SK-N-SH treated with all-trans-retinoic acid at 6 μM for 48 hours (cell line): ENCODE measurements at regions not wholly inside any gene's neighbourhood (a gene's known extent, or its start where the extent isn't known, plus 50 kb on each side); places are given as distances from the start of the nearest gene placed in this dataset.

Experiments
- ATAC-seq: fragments of 200-7000 bp; cut with Tn5 transposase; 3 replicates; pipeline ENCODE4 v1.9.1; 2020; ENCODE audit warnings: mild to moderate bottlenecking, moderate library complexity
- ARNTL ChIP-seq: fragments of 450-650 bp; formaldehyde crosslinking; IDR thresholded peaks from 2 replicates; pipeline ENCODE4 v1.5.0; 2020; ENCODE audit warnings: low read depth, mild to moderate bottlenecking, moderate library complexity, borderline replicate concordance
- BACH2 ChIP-seq: fragments of 250-450 bp; sonication (Bioruptor Pico); IDR thresholded peaks from 2 replicates; pipeline ENCODE4 v1.9.0; 2021; ENCODE audit warnings: mild to moderate bottlenecking, borderline replicate concordance
- CSDC2 ChIP-seq: fragments of 250-450 bp; sonication (Bioruptor Pico); IDR thresholded peaks from 2 replicates; pipeline ENCODE4 v1.5.0; 2020; ENCODE audit warnings: mild to moderate bottlenecking, moderate library complexity
- ESRRG ChIP-seq: fragments of 250-450 bp; sonication (Bioruptor Pico); IDR thresholded peaks from 2 replicates; pipeline ENCODE4 v1.6.1; 2021; ENCODE audit warnings: mild to moderate bottlenecking
- GLIS3 ChIP-seq: fragments of 250-450 bp; sonication (Bioruptor Pico); IDR thresholded peaks from 2 replicates; pipeline ENCODE4 v1.5.0; 2020; ENCODE audit warnings: mild to moderate bottlenecking, moderate library complexity
- ISL1 ChIP-seq: fragments of 250-450 bp; sonication (Bioruptor Pico); IDR thresholded peaks from 2 replicates; pipeline ENCODE4 v2.1.2; 2022; ENCODE audit warnings: mild to moderate bottlenecking, moderate library complexity
- OSR1 ChIP-seq: fragments of 250-450 bp; sonication (Bioruptor Pico); IDR thresholded peaks from 2 replicates; pipeline ENCODE4 v1.8.0; 2022; ENCODE audit warnings: moderate library complexity, mild to moderate bottlenecking, inconsistent platforms
- PPARA ChIP-seq: fragments of 250-450 bp; sonication (Bioruptor Pico); IDR thresholded peaks from 2 replicates; pipeline ENCODE4 v1.5.0; 2020; ENCODE audit warnings: mild to moderate bottlenecking, borderline replicate concordance
- RARB ChIP-seq: fragments of 250-450 bp; sonication (Bioruptor Pico); IDR thresholded peaks from 2 replicates; pipeline ENCODE4 v1.8.0; 2021; ENCODE audit warnings: mild to moderate bottlenecking, moderate library complexity
- SNAI2 ChIP-seq: fragments of 250-450 bp; sonication (Bioruptor Pico); IDR thresholded peaks from 2 replicates; pipeline ENCODE4 v1.5.0; 2020; ENCODE audit warnings: mild to moderate bottlenecking, moderate library complexity
- TCF4 ChIP-seq: fragments of 250-450 bp; sonication (Bioruptor Pico); IDR thresholded peaks from 2 replicates; pipeline ENCODE4 v1.8.0; 2021; ENCODE audit warnings: mild to moderate bottlenecking, moderate library complexity, borderline replicate concordance
- TOX ChIP-seq: fragments of 250-450 bp; sonication (Bioruptor Pico); IDR thresholded peaks from 2 replicates; pipeline ENCODE4 v1.8.0; 2021; ENCODE audit warnings: mild to moderate bottlenecking, moderate library complexity, borderline replicate concordance
- ZC3H10 ChIP-seq: fragments of 250-450 bp; sonication (Bioruptor Pico); IDR thresholded peaks from 2 replicates; pipeline ENCODE4 v1.5.1; 2021; ENCODE audit warnings: mild to moderate bottlenecking, moderate library complexity
- ZFP3 ChIP-seq: fragments of 250-450 bp; sonication (Bioruptor Pico); IDR thresholded peaks from 2 replicates; pipeline ENCODE4 v1.5.0; 2020; ENCODE audit warnings: mild to moderate bottlenecking, moderate library complexity
- ZFP30 ChIP-seq: fragments of 450-650 bp; formaldehyde crosslinking; IDR thresholded peaks from 2 replicates; pipeline ENCODE4 v1.5.0; 2022; ENCODE audit warnings: mild to moderate bottlenecking, moderate library complexity
- ZNF565 ChIP-seq: fragments of 450-650 bp; formaldehyde crosslinking; conservative IDR thresholded peaks from 2 replicates; pipeline ENCODE4 v1.5.0; 2020; ENCODE audit warnings: low read depth, mild to moderate bottlenecking, moderate library complexity
- ZNF70 ChIP-seq: fragments of 450-650 bp; formaldehyde crosslinking; IDR thresholded peaks from 2 replicates; pipeline ENCODE4 v1.5.0; 2020; ENCODE audit warnings: mild to moderate bottlenecking, moderate library complexity
- ZNF8 ChIP-seq: fragments of 450-650 bp; formaldehyde crosslinking; IDR thresholded peaks from 2 replicates; pipeline ENCODE4 v1.5.0; 2020; ENCODE audit warnings: mild to moderate bottlenecking, moderate library complexity
- TF ChIP-seq, protein P1 (sequence below): fragments of 250-450 bp; sonication (Bioruptor Pico); IDR thresholded peaks from 2 replicates; pipeline ENCODE4 v1.8.0; 2020; ENCODE audit warnings: mild to moderate bottlenecking, moderate library complexity, borderline replicate concordance
- TF ChIP-seq, protein P2 (sequence below): fragments of 250-450 bp; sonication (Bioruptor Pico); IDR thresholded peaks from 2 replicates; pipeline ENCODE4 v1.5.1; 2021; ENCODE audit warnings: mild to moderate bottlenecking, moderate library complexity
- TF ChIP-seq, protein P3 (sequence below): fragments of 250-450 bp; sonication (Bioruptor Pico); IDR thresholded peaks from 2 replicates; pipeline ENCODE4 v1.5.1; 2020; ENCODE audit warnings: low read depth, mild to moderate bottlenecking, moderate library complexity
- TF ChIP-seq, protein P4 (sequence below): fragments of 250-450 bp; sonication (Bioruptor Pico); IDR thresholded peaks from 2 replicates; pipeline ENCODE4 v1.8.0; 2021; ENCODE audit warnings: low read depth, mild to moderate bottlenecking, moderate library complexity, borderline replicate concordance
- TF ChIP-seq, protein P5 (sequence below): fragments of 250-450 bp; sonication (Bioruptor Pico); IDR thresholded peaks from 2 replicates; pipeline ENCODE4 v1.5.0; 2020; ENCODE audit warnings: mild to moderate bottlenecking, moderate library complexity

DNA sequence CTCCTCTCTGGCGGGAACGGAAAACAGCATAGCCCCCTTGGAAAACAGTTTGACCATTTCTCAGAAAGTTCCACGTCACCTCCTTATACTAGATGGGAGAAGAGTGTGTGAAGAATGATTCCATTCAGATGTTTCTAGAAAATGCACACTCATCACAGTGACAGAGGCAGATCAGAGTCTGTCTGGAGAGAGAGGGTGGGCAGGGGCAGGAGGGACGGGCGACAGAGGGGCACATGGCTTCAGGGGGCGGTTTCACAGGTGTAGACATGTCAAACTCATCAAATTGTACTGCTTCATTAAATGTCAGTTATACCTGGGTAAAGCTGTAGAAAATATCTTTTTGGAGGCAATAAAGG is 88.8 kb upstream of the TAF1B start (continued):
- TF ChIP-seq ZC3H10 (CRISPR knock-in tag), result no peak
- TF ChIP-seq ESRRG (CRISPR knock-in tag), result no peak
- TF ChIP-seq ARNTL (CRISPR knock-in tag), result no peak
- no peak for TF ChIP-seq GLIS3
- TF ChIP-seq, protein P1, sequence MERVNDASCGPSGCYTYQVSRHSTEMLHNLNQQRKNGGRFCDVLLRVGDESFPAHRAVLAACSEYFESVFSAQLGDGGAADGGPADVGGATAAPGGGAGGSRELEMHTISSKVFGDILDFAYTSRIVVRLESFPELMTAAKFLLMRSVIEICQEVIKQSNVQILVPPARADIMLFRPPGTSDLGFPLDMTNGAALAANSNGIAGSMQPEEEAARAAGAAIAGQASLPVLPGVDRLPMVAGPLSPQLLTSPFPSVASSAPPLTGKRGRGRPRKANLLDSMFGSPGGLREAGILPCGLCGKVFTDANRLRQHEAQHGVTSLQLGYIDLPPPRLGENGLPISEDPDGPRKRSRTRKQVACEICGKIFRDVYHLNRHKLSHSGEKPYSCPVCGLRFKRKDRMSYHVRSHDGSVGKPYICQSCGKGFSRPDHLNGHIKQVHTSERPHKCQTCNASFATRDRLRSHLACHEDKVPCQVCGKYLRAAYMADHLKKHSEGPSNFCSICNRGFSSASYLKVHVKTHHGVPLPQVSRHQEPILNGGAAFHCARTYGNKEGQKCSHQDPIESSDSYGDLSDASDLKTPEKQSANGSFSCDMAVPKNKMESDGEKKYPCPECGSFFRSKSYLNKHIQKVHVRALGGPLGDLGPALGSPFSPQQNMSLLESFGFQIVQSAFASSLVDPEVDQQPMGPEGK (CRISPR knock-in tag), result no peak

DNA sequence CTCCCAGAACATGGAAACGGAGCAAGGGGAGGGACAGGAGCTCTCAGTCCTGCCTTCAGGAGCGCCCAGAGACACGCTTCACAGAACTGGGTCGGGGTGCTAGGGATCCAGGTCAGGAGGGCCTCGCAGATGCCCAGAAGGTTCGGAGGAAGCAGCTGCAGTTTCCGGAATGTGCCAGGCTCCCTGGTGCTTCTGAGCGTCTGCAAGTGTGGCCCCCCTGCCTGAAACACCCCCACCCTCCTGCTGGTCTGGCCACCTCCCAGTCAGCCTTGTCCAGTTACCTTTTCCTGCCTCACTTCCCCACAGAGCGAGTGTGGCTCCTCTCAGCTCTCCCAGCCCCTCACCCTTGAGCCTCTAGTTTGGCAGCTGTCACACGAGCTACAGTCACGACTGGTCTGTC is 88.3 kb upstream of the TAF1B start:
- TF ChIP-seq ZNF70 (CRISPR knock-in tag), result no peak
- TF ChIP-seq, protein P2, sequence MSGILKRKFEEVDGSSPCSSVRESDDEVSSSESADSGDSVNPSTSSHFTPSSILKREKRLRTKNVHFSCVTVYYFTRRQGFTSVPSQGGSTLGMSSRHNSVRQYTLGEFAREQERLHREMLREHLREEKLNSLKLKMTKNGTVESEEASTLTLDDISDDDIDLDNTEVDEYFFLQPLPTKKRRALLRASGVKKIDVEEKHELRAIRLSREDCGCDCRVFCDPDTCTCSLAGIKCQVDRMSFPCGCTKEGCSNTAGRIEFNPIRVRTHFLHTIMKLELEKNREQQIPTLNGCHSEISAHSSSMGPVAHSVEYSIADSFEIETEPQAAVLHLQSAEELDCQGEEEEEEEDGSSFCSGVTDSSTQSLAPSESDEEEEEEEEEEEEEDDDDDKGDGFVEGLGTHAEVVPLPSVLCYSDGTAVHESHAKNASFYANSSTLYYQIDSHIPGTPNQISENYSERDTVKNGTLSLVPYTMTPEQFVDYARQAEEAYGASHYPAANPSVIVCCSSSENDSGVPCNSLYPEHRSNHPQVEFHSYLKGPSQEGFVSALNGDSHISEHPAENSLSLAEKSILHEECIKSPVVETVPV (CRISPR knock-in tag), result no peak
- TF ChIP-seq RARB, result no peak
- TF ChIP-seq, protein P3, sequence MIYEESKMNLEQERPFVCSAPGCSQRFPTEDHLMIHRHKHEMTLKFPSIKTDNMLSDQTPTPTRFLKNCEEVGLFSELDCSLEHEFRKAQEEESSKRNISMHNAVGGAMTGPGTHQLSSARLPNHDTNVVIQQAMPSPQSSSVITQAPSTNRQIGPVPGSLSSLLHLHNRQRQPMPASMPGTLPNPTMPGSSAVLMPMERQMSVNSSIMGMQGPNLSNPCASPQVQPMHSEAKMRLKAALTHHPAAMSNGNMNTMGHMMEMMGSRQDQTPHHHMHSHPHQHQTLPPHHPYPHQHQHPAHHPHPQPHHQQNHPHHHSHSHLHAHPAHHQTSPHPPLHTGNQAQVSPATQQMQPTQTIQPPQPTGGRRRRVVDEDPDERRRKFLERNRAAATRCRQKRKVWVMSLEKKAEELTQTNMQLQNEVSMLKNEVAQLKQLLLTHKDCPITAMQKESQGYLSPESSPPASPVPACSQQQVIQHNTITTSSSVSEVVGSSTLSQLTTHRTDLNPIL, result no peak
- no peak for TF ChIP-seq TOX (CRISPR knock-in tag)
- no peak for TF ChIP-seq ZC3H10 (CRISPR knock-in tag)
- no peak for TF ChIP-seq OSR1 (CRISPR knock-in tag)
- no peak for TF ChIP-seq ISL1 (CRISPR knock-in tag)
- TF ChIP-seq CSDC2 (CRISPR knock-in tag), result no peak
- TF ChIP-seq SNAI2, result no peak
- TF ChIP-seq, protein P4, sequence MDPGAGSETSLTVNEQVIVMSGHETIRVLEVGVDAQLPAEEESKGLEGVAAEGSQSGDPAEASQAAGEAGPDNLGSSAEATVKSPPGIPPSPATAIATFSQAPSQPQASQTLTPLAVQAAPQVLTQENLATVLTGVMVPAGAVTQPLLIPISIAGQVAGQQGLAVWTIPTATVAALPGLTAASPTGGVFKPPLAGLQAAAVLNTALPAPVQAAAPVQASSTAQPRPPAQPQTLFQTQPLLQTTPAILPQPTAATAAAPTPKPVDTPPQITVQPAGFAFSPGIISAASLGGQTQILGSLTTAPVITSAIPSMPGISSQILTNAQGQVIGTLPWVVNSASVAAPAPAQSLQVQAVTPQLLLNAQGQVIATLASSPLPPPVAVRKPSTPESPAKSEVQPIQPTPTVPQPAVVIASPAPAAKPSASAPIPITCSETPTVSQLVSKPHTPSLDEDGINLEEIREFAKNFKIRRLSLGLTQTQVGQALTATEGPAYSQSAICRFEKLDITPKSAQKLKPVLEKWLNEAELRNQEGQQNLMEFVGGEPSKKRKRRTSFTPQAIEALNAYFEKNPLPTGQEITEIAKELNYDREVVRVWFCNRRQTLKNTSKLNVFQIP (CRISPR knock-in tag), result no peak
- TF ChIP-seq, protein P5, sequence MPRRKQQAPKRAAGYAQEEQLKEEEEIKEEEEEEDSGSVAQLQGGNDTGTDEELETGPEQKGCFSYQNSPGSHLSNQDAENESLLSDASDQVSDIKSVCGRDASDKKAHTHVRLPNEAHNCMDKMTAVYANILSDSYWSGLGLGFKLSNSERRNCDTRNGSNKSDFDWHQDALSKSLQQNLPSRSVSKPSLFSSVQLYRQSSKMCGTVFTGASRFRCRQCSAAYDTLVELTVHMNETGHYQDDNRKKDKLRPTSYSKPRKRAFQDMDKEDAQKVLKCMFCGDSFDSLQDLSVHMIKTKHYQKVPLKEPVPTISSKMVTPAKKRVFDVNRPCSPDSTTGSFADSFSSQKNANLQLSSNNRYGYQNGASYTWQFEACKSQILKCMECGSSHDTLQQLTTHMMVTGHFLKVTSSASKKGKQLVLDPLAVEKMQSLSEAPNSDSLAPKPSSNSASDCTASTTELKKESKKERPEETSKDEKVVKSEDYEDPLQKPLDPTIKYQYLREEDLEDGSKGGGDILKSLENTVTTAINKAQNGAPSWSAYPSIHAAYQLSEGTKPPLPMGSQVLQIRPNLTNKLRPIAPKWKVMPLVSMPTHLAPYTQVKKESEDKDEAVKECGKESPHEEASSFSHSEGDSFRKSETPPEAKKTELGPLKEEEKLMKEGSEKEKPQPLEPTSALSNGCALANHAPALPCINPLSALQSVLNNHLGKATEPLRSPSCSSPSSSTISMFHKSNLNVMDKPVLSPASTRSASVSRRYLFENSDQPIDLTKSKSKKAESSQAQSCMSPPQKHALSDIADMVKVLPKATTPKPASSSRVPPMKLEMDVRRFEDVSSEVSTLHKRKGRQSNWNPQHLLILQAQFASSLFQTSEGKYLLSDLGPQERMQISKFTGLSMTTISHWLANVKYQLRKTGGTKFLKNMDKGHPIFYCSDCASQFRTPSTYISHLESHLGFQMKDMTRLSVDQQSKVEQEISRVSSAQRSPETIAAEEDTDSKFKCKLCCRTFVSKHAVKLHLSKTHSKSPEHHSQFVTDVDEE, result no peak
- TF ChIP-seq TCF4 (CRISPR knock-in tag), result no peak
- no peak for TF ChIP-seq PPARA (CRISPR knock-in tag)
- TF ChIP-seq ZNF565 (CRISPR knock-in tag), result no peak
- TF ChIP-seq ZFP30 (CRISPR knock-in tag), result no peak
- no peak for TF ChIP-seq ESRRG (CRISPR knock-in tag)
- ATAC-seq, result no peak

DNA sequence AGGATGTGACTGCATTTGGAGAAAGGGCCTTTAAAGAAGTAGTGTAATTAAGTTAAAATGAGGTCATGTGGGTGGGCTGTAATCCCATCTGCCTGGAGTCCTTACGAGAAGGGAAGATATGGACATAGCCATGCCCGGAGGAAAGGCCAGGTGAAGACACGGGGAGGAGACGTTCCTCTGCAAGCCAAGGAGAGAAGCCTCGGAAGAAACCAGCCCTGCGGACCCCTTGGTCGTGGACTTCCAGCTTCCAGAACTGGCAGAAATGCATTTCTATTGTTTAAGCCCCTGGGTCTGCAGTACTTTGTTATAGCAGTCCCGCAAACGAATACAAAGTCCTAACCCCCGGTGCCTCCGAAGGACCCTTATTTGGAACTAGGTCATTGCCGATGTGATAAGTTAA is 87.6 kb upstream of the TAF1B start:
- no peak for TF ChIP-seq ARNTL (CRISPR knock-in tag)
- TF ChIP-seq ZNF70 (CRISPR knock-in tag), result no peak
- TF ChIP-seq BACH2 (CRISPR knock-in tag), result no peak
- TF ChIP-seq ZFP3 (CRISPR knock-in tag), result no peak
- TF ChIP-seq ISL1 (CRISPR knock-in tag), result no peak
- no peak for TF ChIP-seq TOX (CRISPR knock-in tag)
- TF ChIP-seq ZC3H10 (CRISPR knock-in tag), result no peak
- no peak for TF ChIP-seq RARB
- TF ChIP-seq ZNF8 (CRISPR knock-in tag), result no peak
- TF ChIP-seq CSDC2 (CRISPR knock-in tag), result no peak
- TF ChIP-seq GLIS3, result no peak
- no peak for ATAC-seq
